HL-60 (cell line): ENCODE measurements at regions not wholly inside any gene's neighbourhood (a gene's known extent, or its start where the extent isn't known, plus 50 kb on each side); places are given as distances from the start of the nearest gene placed in this dataset.

ENCODE experiments used
- DNase-seq, 2 experiments: peaks; one replicate each; pipeline ENCODE4 v3.0.0-alpha.2; 2010 to 2020; ENCODE audit warnings: low read depth in 1 of 2, low spot score in 1 of 2
- H3K27ac ChIP-seq: fragments of 250-450 bp; sonication (Bioruptor Pico); replicated peaks from 2 replicates; pipeline ENCODE4 v1.5.1; 2020; ENCODE audit warnings: mild to moderate bottlenecking, moderate library complexity
- H3K27me3 ChIP-seq: fragments of 250-450 bp; sonication (Bioruptor Pico); 2 replicates; pipeline ENCODE4 v1.5.1; 2021; ENCODE audit warnings: mild to moderate bottlenecking, moderate library complexity; ENCODE audit not compliant: insufficient read depth, poor library complexity, severe bottlenecking
- H3K4me3 ChIP-seq: replicated peaks from 2 replicates; pipeline ENCODE4 v1.5.1; 2011; ENCODE audit warnings: mild to moderate bottlenecking, control low read depth, low read length; ENCODE audit not compliant: insufficient read depth
- CTCF ChIP-seq: IDR thresholded peaks from one replicate; pipeline ENCODE4 v1.5.1; 2011; ENCODE audit warnings: low read length, control low read depth, inconsistent platforms; ENCODE audit not compliant: insufficient read depth
- GABPA ChIP-seq: IDR thresholded peaks from 2 replicates; pipeline ENCODE4 v1.6.1; 2012; ENCODE audit warnings: low read depth
- POLR2AphosphoS5 ChIP-seq: IDR thresholded peaks from 2 replicates; pipeline ENCODE4 v1.6.1; 2012; ENCODE audit warnings: low read depth
- SPI1 ChIP-seq: IDR thresholded peaks from 2 replicates; pipeline ENCODE4 v1.6.1; 2012; ENCODE audit warnings: low read depth, mild to moderate bottlenecking, borderline replicate concordance
- TF ChIP-seq, protein P1 (sequence below): IDR thresholded peaks from 2 replicates; pipeline ENCODE4 v1.6.1; 2012; ENCODE audit warnings: low read depth; ENCODE audit not compliant: insufficient replicate concordance

- H3K27me3 ChIP-seq = no peaks in the 10 kb centered on the region
- no peak overlapping the region for H3K27ac ChIP-seq
- DNase-seq = no peak
- no peak overlapping the region for H3K4me3 ChIP-seq
- no peak for TF ChIP-seq GABPA
- TF ChIP-seq, protein P1, sequence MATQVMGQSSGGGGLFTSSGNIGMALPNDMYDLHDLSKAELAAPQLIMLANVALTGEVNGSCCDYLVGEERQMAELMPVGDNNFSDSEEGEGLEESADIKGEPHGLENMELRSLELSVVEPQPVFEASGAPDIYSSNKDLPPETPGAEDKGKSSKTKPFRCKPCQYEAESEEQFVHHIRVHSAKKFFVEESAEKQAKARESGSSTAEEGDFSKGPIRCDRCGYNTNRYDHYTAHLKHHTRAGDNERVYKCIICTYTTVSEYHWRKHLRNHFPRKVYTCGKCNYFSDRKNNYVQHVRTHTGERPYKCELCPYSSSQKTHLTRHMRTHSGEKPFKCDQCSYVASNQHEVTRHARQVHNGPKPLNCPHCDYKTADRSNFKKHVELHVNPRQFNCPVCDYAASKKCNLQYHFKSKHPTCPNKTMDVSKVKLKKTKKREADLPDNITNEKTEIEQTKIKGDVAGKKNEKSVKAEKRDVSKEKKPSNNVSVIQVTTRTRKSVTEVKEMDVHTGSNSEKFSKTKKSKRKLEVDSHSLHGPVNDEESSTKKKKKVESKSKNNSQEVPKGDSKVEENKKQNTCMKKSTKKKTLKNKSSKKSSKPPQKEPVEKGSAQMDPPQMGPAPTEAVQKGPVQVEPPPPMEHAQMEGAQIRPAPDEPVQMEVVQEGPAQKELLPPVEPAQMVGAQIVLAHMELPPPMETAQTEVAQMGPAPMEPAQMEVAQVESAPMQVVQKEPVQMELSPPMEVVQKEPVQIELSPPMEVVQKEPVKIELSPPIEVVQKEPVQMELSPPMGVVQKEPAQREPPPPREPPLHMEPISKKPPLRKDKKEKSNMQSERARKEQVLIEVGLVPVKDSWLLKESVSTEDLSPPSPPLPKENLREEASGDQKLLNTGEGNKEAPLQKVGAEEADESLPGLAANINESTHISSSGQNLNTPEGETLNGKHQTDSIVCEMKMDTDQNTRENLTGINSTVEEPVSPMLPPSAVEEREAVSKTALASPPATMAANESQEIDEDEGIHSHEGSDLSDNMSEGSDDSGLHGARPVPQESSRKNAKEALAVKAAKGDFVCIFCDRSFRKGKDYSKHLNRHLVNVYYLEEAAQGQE = no peak
- no peak for TF ChIP-seq CTCF
- TF ChIP-seq POLR2AphosphoS5 = no peak
- no peak for TF ChIP-seq SPI1
Measured at GRCh38 chr17:27378482-27379175, 77.6 kb upstream of the KSR1 start.

- TF ChIP-seq, protein P1 = no peak
- TF ChIP-seq POLR2AphosphoS5 (no peak), CTCF (no peak), SPI1 (no peak), GABPA (no peak)
- no peak overlapping the region for H3K4me3 ChIP-seq
- no peak overlapping the region for H3K27ac ChIP-seq
- no peaks in the 10 kb centered on the region for H3K27me3 ChIP-seq
- no peak for DNase-seq
Measured at GRCh38 chr17:27379888-27380533, 76.2 kb upstream of the KSR1 start.

DNA sequence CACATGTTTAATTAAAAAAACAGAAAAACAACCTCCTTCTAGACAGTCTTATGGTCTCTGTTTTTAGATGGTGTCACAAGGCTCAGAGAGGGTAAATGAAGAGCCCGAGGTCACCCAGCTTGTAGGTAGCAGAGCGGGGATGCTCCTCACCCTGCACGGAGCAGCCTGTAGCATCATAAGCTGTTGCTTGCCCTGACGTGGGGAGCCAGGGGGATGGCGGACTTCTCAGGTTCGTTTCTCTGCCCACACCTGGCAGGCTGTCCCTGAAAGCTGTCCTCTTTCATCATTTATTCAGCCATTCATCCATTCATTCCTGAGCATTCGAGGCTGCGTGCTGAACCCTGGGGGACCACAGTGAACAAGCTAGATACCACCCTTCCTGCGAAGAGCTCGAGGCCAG, 75.7 kb upstream of the KSR1 start:
- no peak for TF ChIP-seq GABPA
- TF ChIP-seq CTCF = no peak
- Histone ChIP-seq H3K27ac (no peak overlapping the region), H3K4me3 (no peak overlapping the region), H3K27me3 (no peaks in the 10 kb centered on the region)
- no peak for DNase-seq
